MM.1S (cell line): ENCODE measurements at regions not wholly inside any gene's neighbourhood (a gene's known extent, or its start where the extent isn't known, plus 50 kb on each side); places are given as distances from the start of the nearest gene placed in this dataset.

Source experiments
- DNase-seq: peaks from one replicate; pipeline ENCODE4 v3.0.0-alpha.2; 2015
- H2AFZ ChIP-seq: fragments of 300-600 bp; sonication (generic); 2 replicates; pipeline ENCODE4 v1.6.0; 2016; ENCODE audit warnings: antibody characterized with exemption, low read length
- H3F3A ChIP-seq: fragments of 300-600 bp; sonication (generic); 2 replicates; pipeline ENCODE4 v1.6.1; 2016; ENCODE audit warnings: mild to moderate bottlenecking, antibody characterized with exemption, low read length, moderate library complexity, mixed read lengths; ENCODE audit not compliant: insufficient read depth
- H3K27ac ChIP-seq: fragments of 300-600 bp; sonication (generic); 2 replicates; pipeline ENCODE4 v1.5.1; 2016; ENCODE audit warnings: mild to moderate bottlenecking, low read length
- H3K27me3 ChIP-seq: fragments of 300-600 bp; sonication (generic); replicated peaks from 2 replicates; pipeline ENCODE4 v1.6.0; 2016; ENCODE audit warnings: low read length; ENCODE audit not compliant: insufficient read depth
- H3K36me3 ChIP-seq: fragments of 300-600 bp; sonication (generic); replicated peaks from 2 replicates; pipeline ENCODE4 v1.6.1; 2016; ENCODE audit warnings: mild to moderate bottlenecking, low read length, mixed read lengths; ENCODE audit not compliant: insufficient read depth
- H3K4me1 ChIP-seq: fragments of 300-600 bp; sonication (generic); 2 replicates; pipeline ENCODE4 v1.6.1; 2016; ENCODE audit warnings: low read length, mixed read lengths
- H3K4me2 ChIP-seq: fragments of 300-600 bp; sonication (generic); 2 replicates; pipeline ENCODE4 v1.6.0; 2016; ENCODE audit warnings: low read depth, low read length
- H3K4me3 ChIP-seq: fragments of 300-600 bp; sonication (generic); 2 replicates; pipeline ENCODE4 v1.5.1; 2016; ENCODE audit warnings: low read length, mixed read lengths
- H3K79me2 ChIP-seq: fragments of 300-600 bp; sonication (generic); 2 replicates; pipeline ENCODE4 v1.6.1; 2016; ENCODE audit warnings: mixed run types, low read length, mixed read lengths
- H3K9ac ChIP-seq: fragments of 300-600 bp; sonication (generic); 2 replicates; pipeline ENCODE4 v1.6.1; 2016; ENCODE audit warnings: low read length, mixed read lengths
- H3K9me2 ChIP-seq: fragments of 300-600 bp; sonication (generic); replicated peaks from 2 replicates; pipeline ENCODE4 v1.6.1; 2016; ENCODE audit warnings: mild to moderate bottlenecking, low read length, mixed read lengths; ENCODE audit not compliant: insufficient read depth
- H3K9me3 ChIP-seq: fragments of 300-600 bp; sonication (generic); replicated peaks from 2 replicates; pipeline ENCODE4 v1.6.1; 2016; ENCODE audit warnings: mild to moderate bottlenecking, low read length, mixed read lengths; ENCODE audit not compliant: insufficient read depth
- H4K20me1 ChIP-seq: fragments of 300-600 bp; sonication (generic); 2 replicates; pipeline ENCODE4 v1.6.1; 2016; ENCODE audit warnings: mild to moderate bottlenecking, low read length, moderate library complexity, mixed read lengths; ENCODE audit not compliant: insufficient read depth
- CTCF ChIP-seq: fragments of 300-600 bp; sonication (generic); IDR thresholded peaks from 2 replicates; pipeline ENCODE4 v1.5.1; 2016; ENCODE audit warnings: antibody characterized with exemption, low read length, mixed read lengths
- EZH2 ChIP-seq: fragments of 300-600 bp; sonication (generic); optimal IDR thresholded peaks from 2 replicates; pipeline ENCODE3; 2017; ENCODE audit warnings: low read depth, mild to moderate bottlenecking, antibody characterized with exemption, low read length, mixed read lengths
- EZH2phosphoT487 ChIP-seq: fragments of 300-600 bp; sonication (generic); IDR thresholded peaks from 2 replicates; pipeline ENCODE4 v1.6.1; 2018; ENCODE audit warnings: antibody characterized with exemption, low read length

GRCh38 chr3:132084982-132085381, 50.2 kb upstream of the CPNE4 start:
- Histone ChIP-seq H3K4me1 (no peaks in the 10 kb centered on the region), H3K27ac (no peak overlapping the region)

DNA sequence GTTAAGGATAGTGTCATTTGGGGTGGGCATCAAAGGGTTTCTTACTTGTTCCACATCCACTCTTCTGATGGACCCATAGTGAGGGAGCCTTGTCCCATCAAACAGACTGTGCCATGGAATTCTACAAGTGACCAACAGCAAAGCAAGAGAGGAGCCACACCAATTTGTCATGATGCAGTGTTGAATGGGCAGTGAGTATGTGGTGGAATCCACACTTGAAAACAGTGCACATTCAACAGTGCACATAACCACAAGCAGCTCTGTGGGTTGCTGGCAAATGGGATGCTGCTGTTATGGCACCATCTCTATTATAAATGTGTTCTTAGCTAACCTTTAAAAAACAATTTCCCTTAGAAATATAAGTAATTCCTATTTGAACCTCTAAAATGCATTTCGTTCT, 52.5 kb upstream of the CPNE4 start:
- H3K36me3 ChIP-seq = no peaks in the 10 kb centered on the region
- no peaks in the 10 kb centered on the region for H3F3A ChIP-seq
- H3K9me3 ChIP-seq = no peaks in the 10 kb centered on the region
- no peak overlapping the region for H3K4me3 ChIP-seq
- H4K20me1 ChIP-seq = no peaks in the 10 kb centered on the region
- H3K4me2 ChIP-seq = no peak overlapping the region
- DNase-seq = no peak
- H3K9me2 ChIP-seq = no peaks in the 10 kb centered on the region
- no peak for TF ChIP-seq EZH2phosphoT487
- TF ChIP-seq CTCF = no peak
- no peak for TF ChIP-seq EZH2
- H3K27ac ChIP-seq = no peak overlapping the region
- H3K4me1 ChIP-seq = no peaks in the 10 kb centered on the region
- H3K79me2 ChIP-seq = no peaks in the 10 kb centered on the region
- H2AFZ ChIP-seq = no peak overlapping the region
- H3K9ac ChIP-seq = no peak overlapping the region
- no peaks in the 10 kb centered on the region for H3K27me3 ChIP-seq

More at GRCh38 chr3:132084982-132085381, 50.2 kb upstream of the CPNE4 start:
- TF ChIP-seq CTCF (no peak), EZH2phosphoT487 (no peak), EZH2 (no peak)
- H3K9me2 ChIP-seq = no peaks in the 10 kb centered on the region
- H2AFZ ChIP-seq = no peak overlapping the region
- no peaks in the 10 kb centered on the region for H3K27me3 ChIP-seq
- DNase-seq = no peak
- no peak overlapping the region for H3K4me2 ChIP-seq
- no peak overlapping the region for H3K4me3 ChIP-seq
- H3F3A ChIP-seq = no peaks in the 10 kb centered on the region
- H3K36me3 ChIP-seq = no peaks in the 10 kb centered on the region
- no peaks in the 10 kb centered on the region for H3K9me3 ChIP-seq
- H4K20me1 ChIP-seq = no peaks in the 10 kb centered on the region
- H3K79me2 ChIP-seq = no peaks in the 10 kb centered on the region
- no peak overlapping the region for H3K9ac ChIP-seq

DNA sequence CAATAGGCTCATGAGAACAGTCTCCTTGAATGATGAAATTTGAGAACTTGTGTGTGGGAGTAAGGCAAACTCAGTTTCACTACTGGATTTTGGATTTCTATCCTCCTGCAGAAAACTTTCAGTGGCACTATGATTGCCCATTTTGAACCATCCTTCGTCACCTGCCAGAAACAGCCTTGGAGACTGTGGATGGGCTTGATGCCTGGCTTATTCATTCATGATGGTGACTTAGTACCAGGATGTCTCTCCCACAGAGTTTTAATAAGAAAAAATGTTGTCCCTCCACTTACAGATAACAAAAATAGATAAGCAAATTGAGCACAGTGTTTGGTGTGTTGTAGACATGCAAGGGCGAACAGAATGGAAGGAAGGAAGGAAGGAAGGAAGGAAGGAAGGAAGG, 53.5 kb upstream of the CPNE4 start:
- no peak overlapping the region for H3K27ac ChIP-seq
- no peaks in the 10 kb centered on the region for H3K9me2 ChIP-seq
- H3K27me3 ChIP-seq = no peaks in the 10 kb centered on the region
- no peaks in the 10 kb centered on the region for H3K79me2 ChIP-seq
- TF ChIP-seq CTCF (no peak), EZH2 (no peak)
- no peaks in the 10 kb centered on the region for H3K36me3 ChIP-seq
- no peaks in the 10 kb centered on the region for H4K20me1 ChIP-seq
- H3K9me3 ChIP-seq = no peaks in the 10 kb centered on the region
- H3K4me1 ChIP-seq = no peaks in the 10 kb centered on the region
- H2AFZ ChIP-seq = no peak overlapping the region
- H3K4me3 ChIP-seq = no peak overlapping the region
- no peak overlapping the region for H3K9ac ChIP-seq
- H3K4me2 ChIP-seq = no peak overlapping the region
- no peak for DNase-seq
- H3F3A ChIP-seq = no peaks in the 10 kb centered on the region
